Epithelial cell of proximal tubule (primary cell): ENCODE measurements at regions not wholly inside any gene's neighbourhood (a gene's known extent, or its start where the extent isn't known, plus 50 kb on each side); places are given as distances from the start of the nearest gene placed in this dataset.

Experiments
- DNase-seq: peaks from one replicate; pipeline ENCODE4 v3.0.0-alpha.2; 2011; ENCODE audit warnings: low read depth
- H3K4me3 ChIP-seq: 2 replicates; pipeline ENCODE4 v1.5.1; 2011; ENCODE audit warnings: low read depth, mild to moderate bottlenecking, low read length
- TF ChIP-seq, protein P1 (sequence below): conservative IDR thresholded peaks from 2 replicates; pipeline ENCODE4 v1.5.1; 2012; ENCODE audit warnings: low read depth, mild to moderate bottlenecking, low read length

GRCh38 chr5:57663466-57663865 lies 180.9 kb upstream of the ACTBL2 start:
- TF ChIP-seq, protein P1, sequence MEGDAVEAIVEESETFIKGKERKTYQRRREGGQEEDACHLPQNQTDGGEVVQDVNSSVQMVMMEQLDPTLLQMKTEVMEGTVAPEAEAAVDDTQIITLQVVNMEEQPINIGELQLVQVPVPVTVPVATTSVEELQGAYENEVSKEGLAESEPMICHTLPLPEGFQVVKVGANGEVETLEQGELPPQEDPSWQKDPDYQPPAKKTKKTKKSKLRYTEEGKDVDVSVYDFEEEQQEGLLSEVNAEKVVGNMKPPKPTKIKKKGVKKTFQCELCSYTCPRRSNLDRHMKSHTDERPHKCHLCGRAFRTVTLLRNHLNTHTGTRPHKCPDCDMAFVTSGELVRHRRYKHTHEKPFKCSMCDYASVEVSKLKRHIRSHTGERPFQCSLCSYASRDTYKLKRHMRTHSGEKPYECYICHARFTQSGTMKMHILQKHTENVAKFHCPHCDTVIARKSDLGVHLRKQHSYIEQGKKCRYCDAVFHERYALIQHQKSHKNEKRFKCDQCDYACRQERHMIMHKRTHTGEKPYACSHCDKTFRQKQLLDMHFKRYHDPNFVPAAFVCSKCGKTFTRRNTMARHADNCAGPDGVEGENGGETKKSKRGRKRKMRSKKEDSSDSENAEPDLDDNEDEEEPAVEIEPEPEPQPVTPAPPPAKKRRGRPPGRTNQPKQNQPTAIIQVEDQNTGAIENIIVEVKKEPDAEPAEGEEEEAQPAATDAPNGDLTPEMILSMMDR = no peak
- H3K4me3 ChIP-seq = no peak overlapping the region
- DNase-seq = no peak

DNA sequence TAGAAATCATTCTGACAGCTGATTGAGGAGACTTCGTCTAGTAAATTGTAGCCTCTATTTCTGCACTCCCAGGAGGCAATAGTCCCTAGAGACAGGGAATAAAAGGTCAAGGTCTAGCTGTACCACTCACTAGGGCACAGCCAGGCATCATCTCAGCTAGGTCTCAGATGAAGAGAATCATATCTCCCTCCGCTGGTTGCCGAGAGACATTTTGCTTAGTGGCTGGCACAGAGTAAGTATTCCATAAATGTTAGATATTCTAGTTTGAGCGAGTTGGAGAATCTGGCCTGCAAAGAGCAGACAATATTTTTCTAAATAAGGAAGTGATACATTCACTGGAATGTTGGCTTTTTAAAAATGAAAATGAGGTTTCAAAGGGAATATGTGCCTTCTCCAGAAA lies 180.4 kb upstream of the ACTBL2 start:
- DNase-seq = no peak
- TF ChIP-seq, protein P1 = no peak
- H3K4me3 ChIP-seq = no peak overlapping the region

DNA sequence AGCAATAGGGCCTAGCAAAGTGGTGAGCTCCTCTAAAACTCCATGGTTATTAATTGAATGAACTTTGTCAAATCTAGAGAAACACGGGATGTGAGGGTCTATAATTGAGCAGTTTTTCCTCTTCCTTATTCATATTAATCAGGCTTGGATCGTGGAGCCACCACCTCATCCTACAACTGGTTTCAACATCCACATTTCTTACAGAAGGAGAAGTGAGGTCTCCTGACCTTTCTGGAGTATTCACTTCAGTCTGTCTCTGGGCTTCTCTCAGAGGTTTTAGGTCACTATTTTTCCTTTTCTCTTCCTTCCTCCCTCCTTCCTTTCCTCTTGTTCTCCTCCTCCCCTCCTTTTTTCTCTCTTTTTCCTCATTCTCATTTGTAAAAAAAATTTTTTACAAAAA lies 177.3 kb upstream of the ACTBL2 start:
- TF ChIP-seq, protein P1 = no peak
- no peak overlapping the region for H3K4me3 ChIP-seq
- no peak for DNase-seq

DNA sequence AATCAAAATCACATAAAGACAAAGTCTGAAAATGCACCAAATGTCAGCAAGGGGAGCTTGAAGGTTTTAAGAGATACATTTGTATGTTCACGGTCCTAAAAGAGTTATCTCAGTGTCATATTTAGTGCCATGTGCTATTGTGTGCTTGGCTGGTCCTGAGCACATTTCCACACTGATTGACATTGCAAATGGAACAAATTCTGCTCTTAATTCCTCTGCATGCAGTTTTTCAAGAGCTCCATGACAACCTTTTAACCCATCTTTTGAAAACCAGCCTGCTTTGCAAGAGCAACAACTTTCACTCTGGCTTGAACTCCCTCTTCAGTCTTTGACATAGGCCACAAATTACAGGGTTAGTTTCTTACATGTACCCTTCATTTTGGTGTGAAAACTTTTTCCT lies 175.4 kb upstream of the ACTBL2 start:
- H3K4me3 ChIP-seq = no peak overlapping the region
- no peak for DNase-seq
- TF ChIP-seq, protein P1 = no peak

- TF ChIP-seq, protein P1 = no peak
- no peak overlapping the region for H3K4me3 ChIP-seq
- no peak for DNase-seq
Observed at GRCh38 chr5:57655228-57655627, 172.6 kb upstream of the ACTBL2 start.

DNA sequence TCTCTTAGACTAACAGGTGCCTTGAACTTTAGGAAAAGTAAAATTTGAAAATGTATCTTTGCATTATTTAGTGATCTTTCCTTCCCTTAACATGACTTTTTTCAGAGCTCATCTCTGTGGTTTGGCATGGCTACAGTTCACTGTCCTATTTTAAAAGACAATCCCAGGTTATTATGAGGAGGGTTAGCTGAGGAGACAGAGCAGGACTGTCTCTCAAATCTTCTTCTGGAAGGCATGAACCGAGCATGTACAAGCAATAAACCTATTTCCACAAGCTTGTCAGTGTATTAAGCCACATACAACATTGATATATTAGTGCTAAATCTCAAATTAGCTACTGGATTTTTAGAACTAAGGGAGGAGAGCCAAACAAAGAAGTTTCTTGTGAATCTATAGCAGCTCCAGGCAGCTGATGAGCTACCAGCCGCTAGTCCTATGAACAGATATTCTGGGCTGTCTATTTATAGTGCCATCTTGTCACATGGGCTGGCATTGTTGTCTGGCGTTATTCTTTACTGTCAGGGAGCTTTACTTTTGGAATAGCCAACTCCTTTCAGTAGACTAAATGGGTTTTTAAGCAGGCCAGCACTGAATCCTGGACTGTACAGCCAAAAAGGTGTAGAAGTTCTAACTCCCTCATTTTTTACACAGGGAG lies 171.2 kb upstream of the ACTBL2 start:
- DNase-seq = no peak
- TF ChIP-seq, protein P1 = no peak
- H3K4me3 ChIP-seq = no peak overlapping the region

- H3K4me3 ChIP-seq = no peak overlapping the region
- DNase-seq = no peak
- TF ChIP-seq, protein P1 = no peak
Observed at GRCh38 chr5:57651127-57651526, 168.5 kb upstream of the ACTBL2 start.
